ENCODE measurements at regions not wholly inside any gene's neighbourhood (a gene's known extent, or its start where the extent isn't known, plus 50 kb on each side); places are given as distances from the start of the nearest gene placed in this dataset.

DNA sequence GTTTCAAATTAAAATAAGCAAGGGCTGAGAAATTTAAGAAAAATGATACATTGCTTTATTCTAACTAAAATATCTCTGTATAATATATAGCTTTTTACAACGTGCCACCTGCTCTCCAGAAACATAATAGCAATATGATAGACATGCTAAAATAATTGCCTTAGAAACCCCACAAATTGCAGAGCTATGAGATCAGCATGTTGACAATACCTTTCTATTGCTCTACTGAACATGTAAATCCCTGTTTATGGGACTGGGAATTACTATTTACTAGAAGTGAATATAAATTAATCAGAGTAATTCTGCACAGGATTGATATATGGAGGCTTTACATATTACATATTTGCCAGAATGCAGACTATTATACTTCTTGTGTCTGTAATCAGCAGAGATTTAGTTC, 1831.1 kb upstream of the IGFBP7 start:
- no peak for TF ChIP-seq TAF1 (IDR thresholded peaks at IDR 0.05; ENCODE audit: borderline replicate concordance, insufficient read depth, low read length)
- TF ChIP-seq, protein P1, sequence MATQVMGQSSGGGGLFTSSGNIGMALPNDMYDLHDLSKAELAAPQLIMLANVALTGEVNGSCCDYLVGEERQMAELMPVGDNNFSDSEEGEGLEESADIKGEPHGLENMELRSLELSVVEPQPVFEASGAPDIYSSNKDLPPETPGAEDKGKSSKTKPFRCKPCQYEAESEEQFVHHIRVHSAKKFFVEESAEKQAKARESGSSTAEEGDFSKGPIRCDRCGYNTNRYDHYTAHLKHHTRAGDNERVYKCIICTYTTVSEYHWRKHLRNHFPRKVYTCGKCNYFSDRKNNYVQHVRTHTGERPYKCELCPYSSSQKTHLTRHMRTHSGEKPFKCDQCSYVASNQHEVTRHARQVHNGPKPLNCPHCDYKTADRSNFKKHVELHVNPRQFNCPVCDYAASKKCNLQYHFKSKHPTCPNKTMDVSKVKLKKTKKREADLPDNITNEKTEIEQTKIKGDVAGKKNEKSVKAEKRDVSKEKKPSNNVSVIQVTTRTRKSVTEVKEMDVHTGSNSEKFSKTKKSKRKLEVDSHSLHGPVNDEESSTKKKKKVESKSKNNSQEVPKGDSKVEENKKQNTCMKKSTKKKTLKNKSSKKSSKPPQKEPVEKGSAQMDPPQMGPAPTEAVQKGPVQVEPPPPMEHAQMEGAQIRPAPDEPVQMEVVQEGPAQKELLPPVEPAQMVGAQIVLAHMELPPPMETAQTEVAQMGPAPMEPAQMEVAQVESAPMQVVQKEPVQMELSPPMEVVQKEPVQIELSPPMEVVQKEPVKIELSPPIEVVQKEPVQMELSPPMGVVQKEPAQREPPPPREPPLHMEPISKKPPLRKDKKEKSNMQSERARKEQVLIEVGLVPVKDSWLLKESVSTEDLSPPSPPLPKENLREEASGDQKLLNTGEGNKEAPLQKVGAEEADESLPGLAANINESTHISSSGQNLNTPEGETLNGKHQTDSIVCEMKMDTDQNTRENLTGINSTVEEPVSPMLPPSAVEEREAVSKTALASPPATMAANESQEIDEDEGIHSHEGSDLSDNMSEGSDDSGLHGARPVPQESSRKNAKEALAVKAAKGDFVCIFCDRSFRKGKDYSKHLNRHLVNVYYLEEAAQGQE (IDR thresholded peaks at IDR 0.05; ENCODE audit: insufficient read depth in 1 of 2, low read depth in 2 of 2, low read length in 2 of 2), result no peak

Data from PFSK-1 (cell line).